Hematopoietic multipotent progenitor cell (in vitro differentiated cells): ENCODE measurements at regions not wholly inside any gene's neighbourhood (a gene's known extent, or its start where the extent isn't known, plus 50 kb on each side); places are given as distances from the start of the nearest gene placed in this dataset.

Source experiments
- DNase-seq, 3 donors: peaks; one replicate each; pipeline ENCODE4 v3.0.0-alpha.2; 2011 to 2015; ENCODE audit warnings: low read depth in 2 of 3, low spot score in 2 of 3

DNA sequence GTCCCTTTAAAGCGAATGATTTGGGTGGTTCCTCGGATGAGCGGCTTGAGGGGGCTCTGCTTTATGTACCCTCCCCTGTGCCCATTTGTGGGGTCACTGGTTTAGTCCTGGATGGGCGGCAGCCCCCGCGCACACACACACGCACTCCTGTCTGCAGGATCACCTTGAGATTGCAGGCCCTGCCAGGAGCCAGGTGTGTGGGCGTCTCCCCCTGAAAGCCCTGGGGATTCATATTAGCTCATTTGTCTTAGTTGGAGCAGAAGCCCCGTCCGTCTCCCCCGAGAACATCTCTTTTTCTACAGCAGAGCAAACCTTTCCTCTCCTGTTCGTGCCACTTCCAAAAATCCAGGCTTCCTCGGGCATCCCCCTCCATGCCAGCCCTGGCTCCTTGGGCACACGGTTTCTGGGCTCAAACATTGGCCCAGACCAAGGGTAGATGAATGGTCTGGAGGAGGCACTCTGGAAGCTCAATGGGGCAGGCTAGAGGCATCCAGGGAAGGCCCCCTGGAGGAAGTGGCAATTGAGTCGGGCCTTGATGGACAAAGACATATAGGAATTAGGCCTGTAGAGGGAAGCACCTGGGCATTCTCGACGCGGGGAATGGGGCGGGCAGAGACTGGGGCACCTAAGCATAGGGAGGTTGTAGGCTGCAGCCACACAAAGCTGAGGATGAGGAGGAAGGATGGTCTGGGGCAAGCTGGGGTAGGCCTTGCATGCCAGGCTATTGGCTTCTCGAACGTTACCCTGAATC is 218.5 kb upstream of the GSE1 start:
- DNase-seq: no peak

DNA sequence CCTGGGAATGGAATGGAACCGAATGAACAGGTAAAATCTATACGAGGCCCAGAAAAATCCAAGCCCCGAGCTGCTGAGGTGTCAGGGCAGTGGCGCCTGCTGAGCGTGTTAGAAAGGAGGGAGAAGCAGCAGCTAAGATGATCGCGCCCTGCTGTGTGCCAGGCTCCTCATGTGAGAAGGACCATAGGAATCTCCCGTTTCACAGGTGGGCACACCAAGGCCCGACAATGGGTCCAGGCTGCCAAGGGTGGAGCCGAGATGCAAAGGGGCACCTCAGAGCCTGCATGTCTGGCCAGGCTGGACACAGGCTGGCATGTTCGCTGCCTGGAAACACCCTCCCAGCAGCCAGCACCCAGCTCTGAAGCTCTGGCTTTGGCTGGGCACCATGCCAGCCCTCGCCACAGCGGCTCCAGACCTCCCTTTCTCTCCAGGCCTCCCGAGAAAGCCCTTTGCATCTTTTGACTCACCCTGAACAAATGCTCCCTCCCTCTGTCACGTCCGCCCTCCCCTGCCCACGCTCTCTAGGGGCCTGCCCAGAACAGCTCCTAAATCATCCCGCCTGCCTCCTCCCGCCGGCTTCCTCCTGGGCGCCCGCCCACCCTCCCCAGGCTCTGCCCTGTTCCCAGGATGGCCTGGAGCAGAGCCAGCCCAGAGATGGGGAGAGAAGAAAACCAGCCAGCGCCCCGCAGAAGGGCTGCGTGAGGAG is 217.8 kb upstream of the GSE1 start:
- DNase-seq: peak in 2 of 3 donors; percentile 62 to 71

DNA sequence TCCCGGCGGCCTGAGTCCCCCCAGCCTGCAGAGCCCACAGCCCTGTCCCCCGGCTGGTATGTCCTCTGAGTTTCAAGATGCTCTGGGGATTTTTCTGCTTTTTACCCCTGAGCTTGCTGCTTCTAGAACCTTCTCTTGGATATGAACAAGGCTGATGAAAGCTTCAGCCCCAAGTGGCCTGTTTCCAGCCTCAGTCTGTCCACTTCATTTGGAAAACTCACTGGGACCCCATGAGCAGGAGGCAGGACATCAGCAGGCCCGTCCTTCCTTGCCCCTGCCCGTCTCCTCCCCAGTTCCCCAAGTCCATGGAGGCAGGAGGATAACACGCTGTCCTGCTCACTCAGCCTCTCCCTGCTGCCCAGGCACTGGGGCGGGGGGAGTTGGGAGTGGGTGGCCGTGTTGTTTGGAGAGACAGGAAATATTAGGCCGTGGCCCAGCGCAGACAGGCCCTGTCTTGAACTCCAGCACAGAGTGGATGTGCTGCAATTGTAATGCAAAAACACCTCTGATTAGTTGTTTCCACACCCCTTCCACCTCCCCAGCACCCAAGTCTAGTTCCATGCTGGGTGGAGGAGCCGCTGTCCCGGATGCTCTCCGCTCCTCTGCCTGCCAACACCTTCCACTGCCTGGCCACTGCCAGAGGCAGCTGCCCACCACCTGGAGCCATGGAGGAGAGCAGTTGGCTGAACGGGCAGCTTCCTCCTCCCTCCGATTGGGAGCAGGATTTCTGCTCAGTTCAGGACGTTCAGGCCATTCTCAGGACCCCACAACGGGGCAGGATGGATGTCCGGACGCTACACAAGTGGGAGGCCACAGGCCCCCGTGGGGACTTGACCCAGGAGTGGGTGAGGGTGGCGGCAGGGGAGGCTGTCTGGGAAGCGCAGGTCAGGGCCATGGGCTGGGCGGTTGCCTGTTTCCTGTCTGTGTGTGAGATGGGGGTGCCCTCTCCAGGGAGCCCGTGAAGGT is 216.9 kb upstream of the GSE1 start:
- DNase-seq: no peak

DNA sequence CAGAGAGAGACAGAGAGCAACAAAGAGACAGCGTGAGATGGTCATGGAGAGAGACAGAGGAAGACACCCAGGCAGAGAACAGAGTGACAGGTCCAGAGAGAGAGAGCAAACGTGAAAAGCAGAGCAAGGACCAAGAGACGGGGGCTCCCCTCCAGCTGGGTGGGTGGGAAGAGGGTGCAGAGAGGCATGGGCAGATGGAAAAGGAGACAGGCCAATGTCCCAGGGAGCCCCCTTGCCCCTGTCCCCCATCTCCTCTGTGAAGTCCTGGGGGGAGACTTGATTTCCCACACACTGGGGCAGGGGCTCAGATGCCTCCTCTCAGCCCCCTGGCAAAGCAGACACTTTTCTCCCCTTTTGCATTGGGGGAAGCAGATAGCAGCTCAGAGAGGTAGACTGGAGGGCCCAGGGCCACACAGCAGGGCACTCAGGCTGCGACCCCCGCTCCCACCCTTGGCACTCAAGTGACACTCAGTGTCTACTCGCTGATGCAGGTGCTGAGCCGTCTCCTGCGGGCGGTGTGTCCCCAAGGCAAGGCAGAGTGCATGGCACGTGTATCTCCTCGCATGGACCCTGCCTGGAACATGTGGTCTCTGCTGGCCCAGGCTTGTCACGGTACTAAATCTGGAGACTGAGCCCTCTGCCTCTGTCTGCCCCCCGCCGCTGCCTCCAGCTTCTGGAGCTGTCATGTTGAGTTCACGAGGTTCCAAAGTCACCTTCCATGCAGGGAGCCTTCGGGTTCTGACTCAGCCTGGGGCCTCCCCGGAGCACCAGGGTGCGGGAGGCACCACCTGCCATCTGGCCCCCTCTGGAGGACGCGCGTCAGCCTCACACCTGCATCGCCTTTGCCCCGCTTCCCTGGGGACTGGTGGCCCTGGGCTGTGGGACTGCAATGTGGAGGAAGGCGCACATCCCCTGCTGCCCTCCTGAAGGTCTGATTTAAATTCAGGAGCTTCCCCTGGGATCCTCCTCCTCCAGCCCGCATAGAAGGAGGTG is 215.9 kb upstream of the GSE1 start:
- DNase-seq: no peak

DNA sequence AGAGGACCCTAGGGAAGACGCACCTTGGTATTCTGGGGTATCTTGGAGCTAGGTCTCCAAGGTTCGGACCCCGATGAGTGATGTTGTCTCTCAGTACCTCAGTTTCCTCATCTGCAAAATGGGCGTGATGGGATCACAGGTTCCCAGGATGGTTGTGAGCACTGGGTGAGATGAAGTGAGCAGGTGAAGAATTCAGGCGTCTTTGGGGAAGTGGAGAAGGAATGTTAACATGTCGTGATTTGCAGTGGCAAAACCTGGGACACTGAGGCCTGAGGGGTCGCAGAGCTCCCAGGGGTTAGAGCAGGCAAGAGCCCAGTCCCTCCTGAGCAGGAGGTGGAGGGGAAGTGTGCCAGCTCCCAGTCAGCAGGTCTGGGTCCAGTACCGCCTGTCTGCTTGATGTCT is 215.1 kb upstream of the GSE1 start:
- no peak for DNase-seq

DNA sequence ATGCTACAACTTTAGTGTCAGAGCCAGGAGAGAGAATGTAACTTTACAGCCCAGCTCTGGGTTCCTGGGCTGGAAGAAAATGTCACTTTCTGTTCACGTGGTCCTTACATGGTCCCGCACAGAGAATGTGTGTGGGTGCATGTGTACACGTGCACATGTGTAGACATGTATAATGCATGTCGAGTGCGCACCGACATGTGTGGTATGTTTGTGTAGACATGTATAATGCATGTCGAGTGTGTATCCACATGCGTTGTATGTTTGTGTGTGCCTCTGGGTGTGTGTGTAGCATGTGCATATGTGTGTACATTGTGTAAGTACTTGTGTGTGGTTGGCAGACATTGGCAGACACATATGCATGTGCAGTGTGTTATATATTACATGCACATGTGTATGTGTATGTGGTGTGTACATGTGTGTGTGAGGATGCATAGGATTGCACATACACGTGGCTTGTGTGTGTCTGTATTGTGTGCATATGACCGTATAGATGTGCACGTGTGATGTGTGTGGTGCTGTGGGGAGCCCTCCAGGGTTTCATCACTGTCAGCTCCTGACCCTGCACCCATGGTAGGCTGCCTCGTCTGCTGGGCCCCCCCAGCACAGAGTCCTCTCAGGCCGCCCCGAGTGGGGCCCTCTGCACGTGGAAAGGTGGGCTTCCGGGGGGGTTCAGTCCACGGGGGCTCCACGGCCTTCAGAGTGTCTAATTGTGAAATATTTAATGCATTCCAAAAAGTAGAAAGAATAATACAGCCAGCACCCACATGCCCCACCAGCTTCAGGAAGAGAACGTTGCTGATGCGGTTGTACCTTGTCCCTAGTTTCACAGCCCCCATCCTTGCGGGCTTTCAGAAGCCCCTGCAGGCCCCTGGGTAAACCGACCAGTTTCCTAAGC is 214.2 kb upstream of the GSE1 start:
- no peak for DNase-seq

DNA sequence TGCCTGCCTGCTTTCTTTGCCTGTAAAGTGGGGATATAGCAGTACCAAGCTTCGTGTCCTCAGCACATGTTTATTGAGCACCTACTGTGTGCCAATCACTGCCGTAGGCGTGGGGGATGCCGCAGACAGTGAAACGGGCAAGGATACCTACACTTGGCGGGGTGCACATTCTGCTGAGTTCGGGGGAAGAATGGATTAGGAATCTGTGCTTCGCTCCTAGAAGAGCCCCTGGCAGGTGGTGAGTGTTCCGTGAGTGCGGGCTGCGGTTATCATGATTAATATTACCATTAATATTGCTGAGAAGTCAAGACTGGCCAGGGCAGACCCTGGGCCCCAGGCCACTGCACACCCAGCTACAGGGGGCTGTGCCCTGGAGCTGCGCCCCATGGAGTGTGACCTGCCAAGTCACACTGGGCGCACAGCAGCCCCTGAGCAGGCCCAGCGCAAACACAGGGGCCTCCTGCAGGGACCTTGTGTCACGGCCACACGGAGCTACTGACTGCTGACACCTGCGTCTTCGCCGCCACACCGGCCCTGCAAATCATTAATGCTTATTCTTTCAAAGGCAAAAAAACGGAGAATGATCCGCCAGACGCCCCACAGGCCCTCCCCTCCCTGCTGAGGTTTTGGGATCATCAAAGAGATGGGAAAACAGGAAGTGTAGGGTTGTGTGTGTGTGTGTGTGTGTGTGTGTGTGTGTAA is 213.4 kb upstream of the GSE1 start:
- DNase-seq: no peak

DNA sequence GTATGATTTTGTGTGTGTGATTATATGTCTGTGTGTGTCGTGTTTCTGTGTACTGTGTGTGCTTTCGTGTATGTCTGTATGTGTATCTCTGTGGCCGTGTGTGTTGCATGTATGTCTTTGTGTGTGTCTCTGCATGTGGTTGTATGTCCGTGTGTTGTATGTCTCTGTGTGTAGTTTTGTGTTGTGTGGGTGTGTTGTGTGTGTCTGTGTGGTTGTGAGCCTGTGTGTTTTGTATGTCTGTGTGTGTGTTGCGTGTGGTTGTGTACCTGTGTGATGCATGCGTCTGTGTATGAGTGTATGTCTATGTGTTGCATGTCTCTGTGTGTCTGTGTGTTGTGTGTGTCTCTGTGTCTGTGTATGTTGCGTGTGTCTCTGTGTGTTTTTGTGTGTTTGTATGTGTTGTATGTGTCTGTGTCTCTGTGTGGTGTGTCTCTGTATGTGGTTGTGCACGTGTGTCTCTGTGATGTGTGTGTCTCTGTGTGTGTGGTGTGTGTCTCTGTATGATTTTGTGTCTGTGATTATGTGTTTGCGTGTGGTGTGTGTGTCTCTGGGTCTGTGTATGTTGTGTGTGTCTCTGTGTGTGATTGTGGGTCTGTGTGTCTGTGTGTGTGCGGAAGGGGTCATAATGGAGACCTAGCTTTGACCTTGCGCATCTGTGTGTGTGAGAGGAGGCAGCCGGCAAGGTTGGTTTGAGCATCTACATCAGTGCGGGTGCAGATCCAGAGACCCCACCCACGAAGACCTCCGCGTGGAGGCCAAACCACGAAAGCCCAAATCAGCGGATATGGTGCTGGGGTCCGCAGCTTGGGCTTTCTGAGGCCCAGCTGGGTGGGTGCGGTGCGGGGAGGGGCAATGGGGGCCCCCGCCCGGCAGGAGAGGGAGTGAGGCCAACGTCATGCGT is 212.6 kb upstream of the GSE1 start:
- no peak for DNase-seq

DNA sequence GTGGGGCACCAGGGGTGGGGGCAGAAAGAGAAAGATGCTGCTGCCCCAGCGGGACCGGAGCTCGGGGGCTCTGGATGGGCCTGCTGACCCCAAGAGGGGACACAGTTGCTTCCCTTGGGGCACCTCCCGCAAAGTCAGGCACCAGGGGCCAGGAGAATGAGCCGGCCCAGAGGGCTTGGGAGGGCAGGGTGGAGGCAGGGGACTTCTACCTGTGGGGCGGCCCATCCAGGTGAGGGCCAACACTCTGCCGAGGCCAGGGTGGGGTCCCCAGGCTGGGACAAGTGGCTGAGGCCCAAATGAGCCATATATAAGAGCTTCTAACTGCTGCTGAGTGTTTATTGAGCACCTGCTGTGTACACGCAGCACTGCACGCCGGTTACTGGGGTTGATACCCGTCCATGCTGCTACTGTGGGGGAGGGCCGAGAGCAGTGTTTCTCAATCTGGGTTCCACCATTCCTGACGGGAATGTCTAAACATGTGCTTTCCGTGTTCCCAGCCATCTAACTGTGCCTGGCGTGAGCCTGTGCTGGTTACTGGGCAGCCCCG is 211.7 kb upstream of the GSE1 start:
- no peak for DNase-seq

DNA sequence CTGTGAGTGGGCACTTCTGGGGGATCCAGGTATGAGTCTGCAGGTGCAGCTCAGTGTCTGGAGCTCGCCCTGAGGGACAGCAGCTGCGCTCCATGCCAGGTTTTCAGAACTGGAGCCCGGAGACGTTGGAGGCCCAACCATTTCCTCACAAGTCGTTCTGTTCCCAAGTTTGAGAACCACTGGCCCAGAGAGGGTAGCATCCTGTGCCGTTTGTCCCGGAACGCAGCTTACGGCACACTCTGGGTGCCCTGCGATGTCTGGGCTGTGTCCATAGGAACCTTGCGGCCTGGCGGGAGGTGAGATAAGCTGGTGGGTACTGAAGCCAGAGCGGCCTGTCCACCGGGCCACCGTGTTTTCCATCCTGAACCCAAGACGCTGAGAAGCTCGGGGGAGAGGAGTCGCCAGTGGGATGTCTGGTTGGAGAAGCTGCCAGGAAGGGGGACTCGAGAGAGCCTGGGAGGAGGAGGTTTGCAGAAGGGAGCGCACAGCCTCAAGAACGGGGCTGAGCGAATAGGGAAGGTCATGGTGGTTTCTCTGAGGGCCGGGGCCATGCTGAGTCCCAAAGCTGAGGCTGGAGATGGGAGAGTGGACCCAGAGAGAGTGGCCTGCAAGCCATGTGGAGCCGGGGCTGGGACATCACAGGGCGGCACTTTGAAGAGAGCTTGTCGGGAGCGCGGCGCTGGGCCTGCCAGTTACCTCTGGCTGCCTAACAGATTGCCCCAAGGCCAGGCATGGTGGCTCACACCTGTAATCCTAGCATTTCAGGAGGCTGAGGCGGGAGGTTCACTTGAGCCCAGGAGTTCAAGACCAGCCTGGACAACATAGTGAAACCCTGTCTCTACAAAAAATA is 211.0 kb upstream of the GSE1 start:
- no peak for DNase-seq

DNA sequence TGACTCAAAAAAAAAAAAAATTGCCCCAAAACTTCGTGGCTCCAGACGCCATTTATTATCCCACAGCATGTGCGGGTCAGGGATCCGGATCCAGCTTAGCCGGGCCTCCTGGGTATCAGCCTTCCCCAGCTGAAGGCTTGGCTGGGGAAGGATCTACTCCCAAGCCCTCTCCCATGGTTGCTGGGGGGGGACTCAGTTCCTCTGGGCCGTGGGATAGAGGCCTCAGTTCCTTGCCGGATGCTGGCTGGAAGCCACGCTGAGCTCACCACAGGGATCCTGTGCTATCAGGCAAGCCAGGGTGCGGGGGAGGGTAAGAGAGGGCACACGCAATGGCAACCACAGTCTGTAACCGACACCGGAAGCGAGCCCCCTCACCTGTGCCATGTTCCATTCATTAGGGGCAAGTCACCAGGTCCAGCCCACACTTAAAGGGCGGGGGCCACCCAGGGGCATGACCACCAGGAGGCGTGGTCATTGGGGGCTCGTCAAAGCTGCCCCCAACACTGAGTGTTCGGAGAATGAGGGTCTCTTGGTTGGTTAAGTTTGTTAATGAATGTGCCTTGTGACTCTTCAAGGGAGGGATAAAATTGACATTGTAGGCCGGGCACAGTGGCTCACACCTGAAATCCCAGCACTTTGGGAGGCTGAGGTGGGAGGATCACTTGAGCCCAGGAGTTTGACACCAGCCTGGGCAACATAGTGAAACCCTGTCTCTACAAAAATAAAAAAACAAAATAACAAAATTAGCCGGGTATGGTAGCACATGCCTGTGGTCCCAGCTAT is 210.0 kb upstream of the GSE1 start:
- peak in 1 of 3 donors; percentile 49 for DNase-seq

DNA sequence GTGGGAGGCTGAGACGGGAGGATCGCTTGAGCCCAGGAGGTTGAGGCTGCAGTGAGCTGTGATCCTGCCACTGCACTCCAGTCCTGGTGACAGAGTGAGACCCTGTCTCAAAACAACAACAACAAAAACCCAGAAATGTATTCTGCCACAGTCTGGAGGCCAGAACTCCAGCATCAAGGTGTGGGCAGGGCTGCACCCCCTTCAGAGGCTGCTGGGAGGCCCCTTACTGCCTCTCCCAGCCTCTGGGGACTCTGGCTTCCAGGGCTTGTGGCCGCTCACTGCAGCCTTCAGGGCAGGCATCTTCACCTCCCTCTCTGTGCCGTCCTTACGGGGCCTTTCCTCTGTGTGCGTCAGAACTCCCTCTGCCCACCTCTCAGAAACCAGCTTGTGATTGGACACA is 209.4 kb upstream of the GSE1 start:
- no peak for DNase-seq

DNA sequence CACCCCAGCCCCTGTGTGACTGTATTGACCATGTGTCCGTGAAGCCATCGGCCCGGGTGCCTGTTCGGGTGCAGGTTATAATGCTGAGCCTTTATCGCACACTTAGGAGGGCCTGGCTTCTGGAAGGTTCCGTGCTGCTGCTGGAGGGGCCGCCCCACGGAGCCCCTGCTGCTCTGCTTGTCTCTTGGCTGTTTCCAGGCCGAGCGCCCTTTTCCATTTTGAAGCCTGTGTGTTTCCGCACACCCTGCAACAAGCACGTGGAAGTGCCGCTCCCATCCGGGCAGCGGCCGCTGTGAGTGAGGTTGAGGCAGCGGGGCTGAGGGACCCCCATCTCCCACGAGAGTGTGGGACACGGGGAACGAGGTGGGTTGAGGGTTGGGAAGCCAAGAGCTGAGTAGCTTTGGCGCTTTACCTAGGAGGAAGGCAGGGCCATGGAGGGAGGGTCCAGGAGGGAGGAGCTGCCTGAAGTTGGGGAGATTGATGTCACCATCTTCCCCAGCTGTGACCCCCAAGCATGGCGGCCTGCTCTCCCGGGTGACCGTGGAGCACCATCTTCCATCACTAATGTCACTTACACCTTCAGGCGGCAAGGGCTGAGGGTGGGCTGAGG is 200.1 kb upstream of the GSE1 start:
- no peak for DNase-seq

DNA sequence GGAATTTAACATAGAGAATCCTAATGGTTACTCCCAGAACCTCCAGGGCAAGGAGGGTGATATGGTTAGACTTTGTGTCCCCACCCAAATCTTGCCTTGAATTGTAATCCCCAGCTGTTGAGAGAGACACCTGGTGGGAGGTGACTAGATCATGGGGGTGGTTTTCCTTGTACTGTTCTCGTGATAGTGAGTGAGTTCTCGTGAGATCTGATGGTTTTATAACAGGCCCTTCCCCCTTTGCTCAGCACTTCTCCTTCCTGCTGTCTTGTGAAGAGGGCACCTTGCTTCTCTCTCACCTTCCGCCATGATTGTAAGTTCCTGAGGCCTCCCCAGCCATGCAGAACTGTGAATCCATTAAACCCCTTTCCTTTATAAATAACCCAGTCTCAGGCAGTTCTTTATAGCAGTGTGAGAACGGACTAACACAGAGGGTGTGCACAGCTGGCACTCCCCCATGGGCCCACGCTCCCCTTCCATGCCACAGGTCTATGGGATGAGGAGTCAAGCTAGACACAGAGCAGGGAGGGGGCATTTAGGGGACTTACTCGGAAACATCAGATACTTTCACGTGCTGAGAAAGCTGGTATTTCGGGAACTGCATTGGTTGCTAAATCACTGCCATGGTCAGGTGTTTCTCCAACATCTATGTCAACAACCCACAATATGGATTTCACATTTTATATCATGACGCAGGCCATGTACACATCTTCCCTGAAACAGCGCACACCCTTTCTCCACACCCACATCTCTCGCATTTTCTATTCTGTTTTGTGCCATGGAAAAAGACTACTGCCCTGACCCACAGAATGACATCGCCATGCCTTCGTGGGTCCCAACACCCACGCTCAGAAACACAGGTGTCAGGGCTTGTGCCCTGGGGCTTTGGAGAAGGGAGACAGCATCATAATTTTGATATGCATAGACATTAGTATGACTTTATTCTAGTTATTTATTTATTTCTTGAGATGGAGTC is 199.1 kb upstream of the GSE1 start:
- no peak for DNase-seq
